Fibroblast of pulmonary artery (primary cell): ENCODE measurements at regions not wholly inside any gene's neighbourhood (a gene's known extent, or its start where the extent isn't known, plus 50 kb on each side); places are given as distances from the start of the nearest gene placed in this dataset.

Experiments used
- DNase-seq: peaks from one replicate; pipeline ENCODE4 v3.0.0-alpha.2; 2010; ENCODE audit warnings: low read depth
- H3K4me3 ChIP-seq: replicated peaks from 2 replicates; pipeline ENCODE4 v1.5.1; 2011; ENCODE audit warnings: low read depth, mild to moderate bottlenecking, control low read depth, low read length, moderate library complexity
- TF ChIP-seq, protein P1 (sequence below): IDR thresholded peaks from 2 replicates; pipeline ENCODE4 v1.5.1; 2011; ENCODE audit warnings: mild to moderate bottlenecking, control low read depth, low read length, inconsistent platforms; ENCODE audit errors: missing control alignments

DNA sequence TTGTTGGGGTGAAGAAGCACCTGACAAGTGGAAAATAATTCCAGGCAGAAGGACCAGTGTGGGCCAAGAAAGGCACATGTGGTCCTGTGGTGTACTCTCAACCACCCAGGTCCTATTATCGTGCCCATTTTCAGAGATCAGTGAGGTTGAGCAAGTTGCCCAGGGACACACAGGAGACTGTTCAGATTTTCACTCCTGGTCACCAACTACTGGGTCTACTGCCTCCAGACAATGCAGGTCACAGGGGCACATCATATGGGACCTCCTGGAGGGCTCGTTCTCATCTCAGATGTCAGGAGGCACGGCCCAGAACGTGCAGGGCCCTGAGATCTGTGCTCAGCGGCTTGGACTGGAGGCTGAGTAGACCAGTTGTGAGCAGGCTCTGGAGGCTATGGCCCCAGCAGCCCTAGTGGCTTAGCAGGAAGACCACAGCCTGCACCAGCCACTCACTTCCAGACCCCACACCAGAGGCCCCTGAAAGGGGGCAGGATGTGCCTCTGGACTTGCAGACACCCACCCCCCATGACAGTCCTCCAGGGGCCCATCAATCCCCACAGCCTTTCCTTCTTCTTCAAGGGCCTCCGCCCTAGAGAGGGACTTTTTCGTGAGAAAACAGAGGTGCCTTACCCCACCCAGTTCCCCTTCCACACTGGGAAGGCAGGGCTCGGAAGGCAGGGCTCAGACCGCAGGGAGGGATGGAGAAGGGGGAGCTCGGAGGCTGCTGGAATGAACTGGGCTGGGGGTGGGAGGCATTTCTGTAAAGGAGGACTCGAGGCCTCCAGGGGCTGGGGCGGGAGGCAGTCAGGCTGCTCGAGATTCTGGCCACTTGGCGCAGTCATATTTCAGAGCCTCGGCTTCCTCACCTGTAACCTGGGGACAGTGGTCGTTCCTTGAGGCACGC lies 82.7 kb upstream of the NEURL1B start:
- no peak for DNase-seq
- TF ChIP-seq, protein P1, sequence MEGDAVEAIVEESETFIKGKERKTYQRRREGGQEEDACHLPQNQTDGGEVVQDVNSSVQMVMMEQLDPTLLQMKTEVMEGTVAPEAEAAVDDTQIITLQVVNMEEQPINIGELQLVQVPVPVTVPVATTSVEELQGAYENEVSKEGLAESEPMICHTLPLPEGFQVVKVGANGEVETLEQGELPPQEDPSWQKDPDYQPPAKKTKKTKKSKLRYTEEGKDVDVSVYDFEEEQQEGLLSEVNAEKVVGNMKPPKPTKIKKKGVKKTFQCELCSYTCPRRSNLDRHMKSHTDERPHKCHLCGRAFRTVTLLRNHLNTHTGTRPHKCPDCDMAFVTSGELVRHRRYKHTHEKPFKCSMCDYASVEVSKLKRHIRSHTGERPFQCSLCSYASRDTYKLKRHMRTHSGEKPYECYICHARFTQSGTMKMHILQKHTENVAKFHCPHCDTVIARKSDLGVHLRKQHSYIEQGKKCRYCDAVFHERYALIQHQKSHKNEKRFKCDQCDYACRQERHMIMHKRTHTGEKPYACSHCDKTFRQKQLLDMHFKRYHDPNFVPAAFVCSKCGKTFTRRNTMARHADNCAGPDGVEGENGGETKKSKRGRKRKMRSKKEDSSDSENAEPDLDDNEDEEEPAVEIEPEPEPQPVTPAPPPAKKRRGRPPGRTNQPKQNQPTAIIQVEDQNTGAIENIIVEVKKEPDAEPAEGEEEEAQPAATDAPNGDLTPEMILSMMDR = no peak
- H3K4me3 ChIP-seq = peak overlapping the region; percentile 41

DNA sequence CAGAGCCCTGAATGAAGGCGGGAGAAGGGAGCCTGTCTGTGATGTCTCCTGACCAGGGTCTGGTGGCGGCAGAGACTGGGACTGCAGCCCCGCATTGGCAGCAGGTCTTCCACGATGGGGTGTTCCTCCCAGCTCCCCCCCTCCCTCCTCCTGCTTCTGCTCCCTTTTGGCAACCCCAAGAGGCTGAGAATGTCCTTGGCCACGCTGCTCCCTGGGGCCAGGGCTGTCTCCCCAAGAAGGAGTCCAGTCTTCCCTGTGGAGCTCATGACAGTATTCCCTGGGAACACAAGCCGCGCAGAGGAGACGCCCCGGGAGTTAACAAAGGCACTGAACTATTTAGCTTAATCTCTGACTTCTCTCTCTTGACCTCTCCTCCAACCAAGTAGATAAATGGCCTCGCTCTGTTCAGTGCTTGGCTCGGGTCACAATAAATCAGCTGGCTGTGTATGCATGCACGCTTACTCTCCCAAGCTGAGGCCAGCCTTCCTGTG lies 84.0 kb upstream of the NEURL1B start:
- DNase-seq = no peak
- H3K4me3 ChIP-seq = no peak overlapping the region
- TF ChIP-seq, protein P1 = no peak

DNA sequence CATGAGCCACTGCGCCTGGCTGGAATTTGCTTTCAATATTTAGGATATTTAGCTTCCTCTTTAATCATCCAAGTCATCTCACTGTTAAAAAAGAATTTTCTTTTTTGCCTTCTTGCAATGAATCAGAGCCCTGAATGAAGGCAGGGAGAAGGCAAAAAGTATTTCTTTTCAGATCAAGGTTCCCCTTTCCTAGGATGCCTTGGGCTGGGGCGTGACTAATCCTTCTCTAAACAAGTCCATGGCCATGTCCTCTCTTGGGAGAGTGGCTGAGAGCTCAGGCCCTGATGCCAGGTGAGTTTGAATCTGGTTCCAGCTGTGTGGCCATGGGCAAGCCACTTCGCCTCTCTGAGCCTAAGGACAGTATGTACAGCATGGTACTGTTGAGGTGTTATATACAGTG lies 84.8 kb upstream of the NEURL1B start:
- H3K4me3 ChIP-seq = no peak overlapping the region
- no peak for DNase-seq
- TF ChIP-seq, protein P1 = no peak

DNA sequence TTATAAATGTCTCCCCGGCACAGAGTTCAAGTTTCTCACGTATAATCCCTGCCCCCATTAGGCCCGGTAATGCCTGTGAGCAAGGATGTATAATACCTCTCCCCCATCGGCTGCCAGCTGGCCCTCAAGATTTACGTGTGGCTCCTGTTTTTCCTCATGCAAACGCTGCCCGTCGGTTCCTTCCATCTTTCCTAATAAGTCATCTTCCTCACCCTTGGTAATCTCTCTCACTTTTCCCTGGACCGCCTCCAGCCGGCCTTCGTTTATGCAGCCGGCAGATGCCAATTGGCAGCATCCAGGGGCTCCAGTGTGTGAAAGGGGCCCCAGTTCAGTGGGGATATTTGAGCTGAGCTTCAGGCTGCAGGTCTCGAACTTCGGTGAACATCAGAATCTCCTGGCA lies 86.5 kb upstream of the NEURL1B start:
- TF ChIP-seq, protein P1 = no peak
- no peak overlapping the region for H3K4me3 ChIP-seq
- no peak for DNase-seq

DNA sequence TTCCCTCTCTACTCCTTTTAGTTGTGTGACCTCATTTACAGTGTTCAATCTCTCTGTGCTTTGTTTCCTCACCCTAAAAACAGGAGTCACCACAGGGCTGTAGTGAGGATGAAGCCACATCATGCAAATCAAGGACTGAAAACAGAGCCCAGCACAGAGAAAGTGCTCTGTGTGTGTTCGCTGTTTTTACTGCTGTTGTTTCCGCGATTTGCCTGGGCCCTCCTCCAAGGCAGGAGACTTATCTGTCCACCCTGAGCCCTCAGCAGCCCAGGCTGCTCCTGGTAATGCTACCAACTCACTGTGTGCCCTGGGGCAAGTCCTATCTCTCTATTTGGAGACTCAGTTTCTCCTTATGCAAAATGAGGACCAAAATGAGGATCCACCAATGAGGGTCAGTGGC lies 87.2 kb upstream of the NEURL1B start:
- H3K4me3 ChIP-seq = no peak overlapping the region
- TF ChIP-seq, protein P1 = no peak
- no peak for DNase-seq

DNA sequence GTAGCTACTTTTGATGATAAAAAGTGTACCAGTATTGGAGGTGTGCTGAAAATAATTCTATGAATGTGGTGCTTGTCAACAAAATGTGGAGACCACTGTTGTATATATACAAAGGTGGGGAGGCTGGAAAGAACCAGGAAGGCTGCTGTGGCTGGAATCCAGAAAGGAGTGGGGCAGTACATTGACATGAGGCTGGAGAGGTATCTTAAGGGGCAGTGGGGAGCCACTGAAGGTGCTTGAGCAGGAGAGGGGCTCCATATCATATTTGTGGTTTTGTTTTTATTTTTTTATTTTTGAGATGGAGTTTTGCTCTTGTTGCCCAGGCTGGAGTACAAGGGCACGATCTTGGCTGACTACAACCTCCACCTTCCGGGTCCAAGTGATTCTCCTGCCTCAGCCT lies 87.9 kb upstream of the NEURL1B start:
- no peak overlapping the region for H3K4me3 ChIP-seq
- TF ChIP-seq, protein P1 = no peak
- DNase-seq = no peak
